ENCODE measurements at regions not wholly inside any gene's neighbourhood (a gene's known extent, or its start where the extent isn't known, plus 50 kb on each side); places are given as distances from the start of the nearest gene placed in this dataset.

- TF ChIP-seq CTCF (IDR thresholded peaks at IDR 0.05; ENCODE audit: low read depth, low read length, poor library complexity, severe bottlenecking) (no peak), EZH2phosphoT487 (IDR thresholded peaks at IDR 0.05; ENCODE audit: borderline replicate concordance, low read length) (no peak)
These were observed 96.1 kb downstream of the OR2K2 start for GRCh38 chr9:111233963-111234362.
